Activated naive CD4-positive, alpha-beta T cell treated with anti-CD3 and anti-CD28 coated beads, Interleukin-2, amount 50 U/mL, for 16 hours (primary cell): ENCODE measurements at regions not wholly inside any gene's neighbourhood (a gene's known extent, or its start where the extent isn't known, plus 50 kb on each side); places are given as distances from the start of the nearest gene placed in this dataset.

Source experiments
- DNase-seq: peaks from one replicate; pipeline ENCODE4 v3.0.0-alpha.2; 2020

GRCh38 chr14:58815794-58816193 lies 178.0 kb downstream of the DACT1 start:
- DNase-seq, result no peak

GRCh38 chr14:58816416-58817115 lies 178.8 kb downstream of the DACT1 start:
- DNase-seq, result no peak

- DNase-seq, result no peak
Measured at GRCh38 chr14:58817846-58818245, 180.1 kb downstream of the DACT1 start.

GRCh38 chr14:58820032-58820431 lies 182.3 kb downstream of the DACT1 start:
- no peak for DNase-seq

- DNase-seq, result no peak
Measured at GRCh38 chr14:58821421-58821820, 183.7 kb downstream of the DACT1 start.

GRCh38 chr14:58822856-58823255 lies 185.1 kb downstream of the DACT1 start:
- no peak for DNase-seq

GRCh38 chr14:58823312-58823711 lies 185.6 kb downstream of the DACT1 start:
- DNase-seq, result no peak

GRCh38 chr14:58824106-58824505 lies 186.3 kb downstream of the DACT1 start:
- DNase-seq, result no peak

GRCh38 chr14:58824796-58825195 lies 187.0 kb downstream of the DACT1 start:
- DNase-seq, result no peak

GRCh38 chr14:58825606-58826005 lies 187.8 kb downstream of the DACT1 start:
- DNase-seq, result no peak

GRCh38 chr14:58826845-58827686 lies 189.3 kb downstream of the DACT1 start:
- no peak for DNase-seq

- no peak for DNase-seq
Measured at GRCh38 chr14:58828298-58828697, 190.5 kb downstream of the DACT1 start.

- no peak for DNase-seq
Measured at GRCh38 chr14:58829594-58829993, 191.8 kb downstream of the DACT1 start.

- no peak for DNase-seq
Measured at GRCh38 chr14:58830121-58830520, 192.4 kb downstream of the DACT1 start.

- DNase-seq, result no peak
Measured at GRCh38 chr14:58832095-58832521, 194.3 kb downstream of the DACT1 start.

GRCh38 chr14:58833634-58834378 lies 196.0 kb downstream of the DACT1 start:
- DNase-seq, result no peak

GRCh38 chr14:58836303-58836974 lies 198.7 kb downstream of the DACT1 start:
- DNase-seq, result no peak

- DNase-seq, result no peak
Measured at GRCh38 chr14:58839233-58839632, 201.5 kb downstream of the DACT1 start.

GRCh38 chr14:58844544-58844943 lies 206.8 kb downstream of the DACT1 start:
- no peak for DNase-seq

- no peak for DNase-seq
Measured at GRCh38 chr14:58846682-58847465, 209.1 kb downstream of the DACT1 start.

GRCh38 chr14:58848365-58848764 lies 210.6 kb downstream of the DACT1 start:
- no peak for DNase-seq

GRCh38 chr14:58849601-58850000 lies 211.8 kb downstream of the DACT1 start:
- no peak for DNase-seq
